ENCODE measurements at regions not wholly inside any gene's neighbourhood (a gene's known extent, or its start where the extent isn't known, plus 50 kb on each side); places are given as distances from the start of the nearest gene placed in this dataset.

DNA sequence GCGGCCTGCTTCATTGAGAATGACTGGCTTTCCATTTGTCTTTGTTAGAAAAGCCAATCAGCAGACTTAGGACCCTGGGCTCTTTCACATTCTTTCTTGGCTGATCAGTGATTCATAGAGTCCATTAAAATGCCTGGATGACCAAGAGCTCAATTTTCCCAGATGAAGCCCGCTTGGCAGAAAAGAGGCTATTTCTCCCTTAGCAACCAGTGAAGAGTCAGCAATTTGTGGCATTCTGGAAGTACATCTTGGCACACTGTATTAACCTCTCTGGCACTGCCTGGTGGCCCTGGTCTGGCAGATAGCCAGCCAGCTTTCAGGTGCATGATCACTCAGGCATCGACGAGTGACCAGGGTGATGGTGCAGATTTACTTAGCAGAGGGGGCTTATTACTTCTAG is 145.7 kb upstream of the PLAAT1 start:
- TF ChIP-seq, protein P1, sequence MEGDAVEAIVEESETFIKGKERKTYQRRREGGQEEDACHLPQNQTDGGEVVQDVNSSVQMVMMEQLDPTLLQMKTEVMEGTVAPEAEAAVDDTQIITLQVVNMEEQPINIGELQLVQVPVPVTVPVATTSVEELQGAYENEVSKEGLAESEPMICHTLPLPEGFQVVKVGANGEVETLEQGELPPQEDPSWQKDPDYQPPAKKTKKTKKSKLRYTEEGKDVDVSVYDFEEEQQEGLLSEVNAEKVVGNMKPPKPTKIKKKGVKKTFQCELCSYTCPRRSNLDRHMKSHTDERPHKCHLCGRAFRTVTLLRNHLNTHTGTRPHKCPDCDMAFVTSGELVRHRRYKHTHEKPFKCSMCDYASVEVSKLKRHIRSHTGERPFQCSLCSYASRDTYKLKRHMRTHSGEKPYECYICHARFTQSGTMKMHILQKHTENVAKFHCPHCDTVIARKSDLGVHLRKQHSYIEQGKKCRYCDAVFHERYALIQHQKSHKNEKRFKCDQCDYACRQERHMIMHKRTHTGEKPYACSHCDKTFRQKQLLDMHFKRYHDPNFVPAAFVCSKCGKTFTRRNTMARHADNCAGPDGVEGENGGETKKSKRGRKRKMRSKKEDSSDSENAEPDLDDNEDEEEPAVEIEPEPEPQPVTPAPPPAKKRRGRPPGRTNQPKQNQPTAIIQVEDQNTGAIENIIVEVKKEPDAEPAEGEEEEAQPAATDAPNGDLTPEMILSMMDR (IDR thresholded peaks at IDR 0.05; ENCODE audit: low read depth, low read length): no peak
- TF ChIP-seq POLR2A (IDR thresholded peaks at IDR 0.05; ENCODE audit: extremely low read depth, insufficient read length) (no peak), MYC (IDR thresholded peaks at IDR 0.05; ENCODE audit: low read depth, low read length) (no peak)
- TF ChIP-seq, protein P2, sequence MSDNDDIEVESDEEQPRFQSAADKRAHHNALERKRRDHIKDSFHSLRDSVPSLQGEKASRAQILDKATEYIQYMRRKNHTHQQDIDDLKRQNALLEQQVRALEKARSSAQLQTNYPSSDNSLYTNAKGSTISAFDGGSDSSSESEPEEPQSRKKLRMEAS (IDR thresholded peaks at IDR 0.05; ENCODE audit: low read depth, low read length): no peak
